ENCODE measurements at regions not wholly inside any gene's neighbourhood (a gene's known extent, or its start where the extent isn't known, plus 50 kb on each side); places are given as distances from the start of the nearest gene placed in this dataset.
"Not testable (repeated sequence)": the region's sequence is repeated elsewhere in the genome, so short reads cannot be mapped to it uniquely, and the experiment has no call there.

- DNase-seq: peak; percentile 91
Measured at GRCh38 chr18:60003610-60004185, 103.9 kb downstream of the PMAIP1 start.

GRCh38 chr18:59996370-59996966 lies 96.7 kb downstream of the PMAIP1 start:
- DNase-seq: peak; percentile 75

GRCh38 chr18:59994357-59994756 lies 94.6 kb downstream of the PMAIP1 start:
- DNase-seq: peak; percentile 51

GRCh38 chr18:59993560-59993959 lies 93.8 kb downstream of the PMAIP1 start:
- no peak for DNase-seq

DNA sequence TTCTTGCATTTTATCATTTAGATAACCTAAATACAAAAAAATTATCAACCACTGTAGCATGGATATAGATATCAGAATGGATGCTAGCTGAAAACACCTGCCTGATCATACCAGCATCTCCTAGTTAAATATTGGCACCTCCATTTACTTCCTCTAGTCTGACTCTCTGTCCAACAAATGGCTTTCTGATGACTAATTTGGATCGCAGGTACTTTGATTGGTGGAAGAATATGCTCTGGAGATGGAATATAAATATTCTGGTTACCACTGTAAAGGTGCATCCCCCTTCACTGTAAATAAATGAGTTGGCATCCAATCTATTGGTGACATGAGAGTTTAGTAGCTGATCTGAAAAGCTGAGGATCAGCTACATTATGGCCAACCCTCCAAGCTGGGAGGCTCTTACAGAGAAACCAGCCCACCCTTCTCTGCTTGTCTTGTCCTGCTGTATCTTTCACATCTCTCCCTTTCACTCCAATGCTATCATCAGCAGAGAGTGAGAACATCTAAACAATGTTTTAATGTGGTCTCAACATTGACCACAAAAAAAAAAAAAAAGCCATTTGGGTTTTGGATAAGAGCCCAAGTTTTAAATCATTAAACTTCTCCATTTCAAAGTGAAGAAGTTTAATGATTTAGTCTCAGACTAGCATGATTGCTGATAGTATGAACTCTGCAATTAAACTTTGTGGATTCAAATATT lies 90.5 kb downstream of the PMAIP1 start:
- DNase-seq: no peak

DNA sequence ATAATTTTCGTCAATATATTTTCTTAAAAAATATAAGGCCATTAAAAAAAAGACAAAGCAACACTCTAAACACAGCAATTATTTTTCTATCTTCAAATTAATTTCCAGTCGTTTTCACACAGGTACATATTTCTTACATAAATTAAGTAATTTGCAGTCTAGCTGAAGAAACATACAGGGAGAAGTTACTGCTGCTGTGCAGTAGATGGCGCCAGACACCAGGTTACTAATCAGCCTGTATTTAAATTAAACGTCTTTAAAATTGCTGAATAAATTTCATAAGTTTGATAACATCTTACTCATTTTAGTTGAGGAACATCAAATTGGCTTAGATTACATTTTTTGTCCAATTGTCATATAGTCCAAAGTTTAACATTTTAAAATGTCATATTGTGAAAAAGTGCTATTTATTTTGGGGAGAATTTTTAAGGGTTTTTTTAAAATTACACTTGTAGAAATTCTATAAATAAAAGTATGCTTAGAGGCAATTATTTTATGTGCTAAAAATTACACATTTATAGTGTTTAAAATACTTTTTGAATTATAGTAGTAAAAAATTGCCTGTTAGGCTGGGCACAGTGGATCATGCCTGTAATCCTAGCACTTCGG lies 88.4 kb downstream of the PMAIP1 start:
- DNase-seq: peak; percentile 42

DNA sequence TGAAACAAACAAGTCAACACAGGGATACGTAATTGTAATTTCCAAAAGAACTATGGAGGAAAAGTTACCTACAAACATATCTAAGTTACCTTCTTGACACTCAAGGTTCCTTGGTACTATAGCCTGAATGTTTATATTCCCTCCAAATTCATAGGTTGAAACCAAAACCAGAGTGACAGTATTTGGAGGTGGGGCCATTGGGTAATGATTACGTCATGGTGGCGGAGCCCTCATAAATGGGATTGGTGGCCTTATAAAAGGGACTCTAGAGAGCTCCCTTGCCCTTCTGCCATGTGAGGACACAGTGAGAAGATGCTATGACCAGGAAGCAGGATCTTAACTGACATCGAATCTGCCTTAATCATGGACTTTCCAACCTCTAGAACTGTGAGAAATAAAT lies 87.3 kb downstream of the PMAIP1 start:
- no peak for DNase-seq

GRCh38 chr18:59986139-59986538 lies 86.3 kb downstream of the PMAIP1 start:
- no peak for DNase-seq

DNA sequence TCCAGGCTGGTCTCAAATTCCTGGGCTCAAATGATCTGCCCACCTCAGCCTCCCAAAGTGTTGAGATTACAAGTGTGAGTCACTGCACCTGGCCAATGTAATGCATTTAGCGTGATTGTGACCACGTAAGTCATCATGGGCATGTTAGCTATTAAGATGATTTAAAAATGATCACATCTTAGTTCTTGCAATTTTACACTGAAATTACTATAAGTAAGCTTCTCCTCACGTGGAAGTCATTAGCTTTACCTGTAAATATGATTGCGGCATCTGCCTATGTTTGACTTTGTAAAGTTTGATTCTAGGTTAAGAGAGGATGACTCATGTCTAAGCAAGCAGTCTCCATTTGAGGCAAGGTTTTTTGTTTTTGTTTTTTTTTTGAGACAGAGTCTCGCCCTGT lies 85.5 kb downstream of the PMAIP1 start:
- no peak for DNase-seq

GRCh38 chr18:59983506-59983905 lies 83.7 kb downstream of the PMAIP1 start:
- DNase-seq: no peak

- no peak for DNase-seq
Measured at GRCh38 chr18:59980188-59980637, 80.4 kb downstream of the PMAIP1 start.

- no peak for DNase-seq
Measured at GRCh38 chr18:59971871-59972428, 72.2 kb downstream of the PMAIP1 start.

- not testable (repeated sequence) for DNase-seq
Measured at GRCh38 chr18:59971144-59971543, 71.3 kb downstream of the PMAIP1 start.

DNA sequence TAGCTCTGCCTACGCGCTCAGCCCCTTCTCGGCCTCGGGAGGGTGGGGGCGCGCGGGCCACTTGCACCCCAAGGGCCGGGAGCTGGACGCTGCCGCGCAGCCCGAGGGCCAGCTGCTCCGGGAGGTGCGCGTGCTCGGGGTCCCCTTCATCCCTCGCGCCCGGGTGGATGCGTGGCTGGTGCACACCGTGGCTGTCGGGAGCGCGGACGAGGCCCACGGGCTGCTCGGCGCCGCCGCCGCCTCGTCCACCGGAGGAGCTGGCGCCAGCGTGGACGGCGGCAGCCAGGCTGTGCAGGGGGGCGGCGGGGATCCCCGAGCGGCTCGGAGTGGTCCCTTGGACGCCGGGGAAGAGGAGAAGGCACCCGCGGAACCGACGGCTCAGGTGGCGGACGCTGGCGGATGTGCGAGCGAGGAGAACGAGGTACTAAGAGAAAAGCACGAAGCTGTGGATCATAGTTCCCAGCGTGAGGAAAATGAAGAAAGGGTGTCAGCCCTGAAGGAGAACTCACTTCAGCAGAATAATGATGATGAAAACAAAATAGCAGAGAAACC lies 69.8 kb downstream of the PMAIP1 start:
- not testable (repeated sequence) for DNase-seq

GRCh38 chr18:59968583-59968982 lies 68.8 kb downstream of the PMAIP1 start:
- DNase-seq: no peak

DNA sequence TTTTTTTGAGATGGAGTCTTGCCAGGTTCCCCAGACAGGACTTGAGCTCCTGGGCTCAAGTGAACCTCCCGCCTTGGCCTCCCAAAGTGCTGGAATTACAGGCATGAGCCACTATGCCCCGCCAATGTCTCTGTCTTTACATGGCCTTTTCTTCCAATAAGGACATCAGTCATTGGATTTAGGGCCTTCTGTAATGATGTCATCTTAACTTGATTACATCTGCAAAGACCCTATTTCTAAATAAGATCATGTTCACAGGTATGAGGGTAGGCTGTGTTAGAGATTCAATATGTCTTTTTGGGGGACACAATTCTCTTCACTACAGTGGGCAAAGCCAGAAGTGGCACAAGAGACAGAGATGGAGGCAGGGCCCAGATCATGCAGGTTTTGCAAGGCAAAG lies 68.1 kb downstream of the PMAIP1 start:
- no peak for DNase-seq

- DNase-seq: no peak
Measured at GRCh38 chr18:59966913-59967312, 67.1 kb downstream of the PMAIP1 start.

GRCh38 chr18:59963229-59963628 lies 63.4 kb downstream of the PMAIP1 start:
- no peak for DNase-seq

GRCh38 chr18:59961070-59961469 lies 61.3 kb downstream of the PMAIP1 start:
- no peak for DNase-seq

DNA sequence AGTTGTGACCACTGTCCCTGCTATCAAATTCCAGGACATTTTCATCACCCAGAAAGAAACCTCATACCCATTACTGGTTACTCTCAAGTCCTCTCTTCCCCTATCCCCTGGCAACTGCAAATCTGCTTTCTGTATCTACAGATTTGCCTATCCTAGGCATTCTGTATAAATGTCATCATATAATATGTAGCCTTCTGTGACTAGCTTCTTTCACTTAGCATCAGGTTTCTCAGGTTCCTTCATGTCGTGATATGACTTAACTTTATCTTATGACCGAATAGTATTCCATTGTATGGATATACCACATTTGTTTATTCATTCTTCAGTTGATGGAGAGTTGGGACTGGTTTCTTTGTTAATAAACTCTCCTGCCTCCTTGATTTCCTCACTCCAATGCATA lies 60.5 kb downstream of the PMAIP1 start:
- DNase-seq: no peak

GRCh38 chr18:59959606-59960005 lies 59.8 kb downstream of the PMAIP1 start:
- no peak for DNase-seq

GRCh38 chr18:59959073-59959472 lies 59.3 kb downstream of the PMAIP1 start:
- DNase-seq: no peak

DNA sequence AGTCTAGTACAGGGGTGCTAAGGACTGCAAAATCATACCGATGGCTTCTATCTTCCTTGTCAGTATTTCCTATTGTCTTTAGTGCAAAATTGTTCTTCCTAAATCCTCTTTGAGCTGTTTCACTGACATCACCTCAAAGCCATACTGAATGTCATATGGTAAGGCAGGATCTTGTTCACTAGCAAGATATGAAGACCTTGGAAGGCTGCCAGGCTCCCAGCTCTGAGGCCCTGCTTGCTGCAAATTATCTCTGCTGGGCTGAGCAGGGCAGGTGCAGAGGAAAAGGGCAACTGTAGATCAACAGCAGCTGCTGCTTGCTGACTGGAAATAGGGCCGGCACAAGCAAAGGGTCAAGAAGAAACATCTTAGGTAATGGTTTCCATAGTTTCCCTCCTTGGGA lies 58.2 kb downstream of the PMAIP1 start:
- DNase-seq: peak; percentile 97
